Brain pericyte (primary cell): ENCODE measurements at regions not wholly inside any gene's neighbourhood (a gene's known extent, or its start where the extent isn't known, plus 50 kb on each side); places are given as distances from the start of the nearest gene placed in this dataset.
"Not testable (repeated sequence)": the region's sequence is repeated elsewhere in the genome, so short reads cannot be mapped to it uniquely, and the experiment has no call there.

Experiments used
- DNase-seq: peaks from one replicate; pipeline ENCODE4 v3.0.0-alpha.2; 2012; ENCODE audit warnings: low read depth, low spot score

DNA sequence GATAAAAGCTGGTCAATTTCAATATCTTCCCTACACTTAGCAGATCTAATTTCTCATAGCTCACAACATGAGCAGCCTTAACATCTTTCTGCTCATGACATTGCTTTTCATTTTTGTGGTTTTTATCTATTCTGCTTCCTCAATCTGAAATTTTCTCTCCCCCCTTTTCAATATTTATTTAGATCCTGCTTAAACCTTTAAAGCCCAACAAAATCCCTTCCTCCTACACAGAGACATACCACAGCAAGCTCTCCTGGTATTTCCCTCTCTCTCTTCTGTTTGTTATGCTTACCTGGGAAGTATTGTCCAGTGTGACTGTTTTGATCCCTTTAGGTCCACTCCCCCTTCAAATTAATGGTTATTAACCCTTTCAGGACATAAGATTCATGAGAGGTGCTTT is 582.5 kb downstream of the RFPL4B start:
- DNase-seq: no peak

DNA sequence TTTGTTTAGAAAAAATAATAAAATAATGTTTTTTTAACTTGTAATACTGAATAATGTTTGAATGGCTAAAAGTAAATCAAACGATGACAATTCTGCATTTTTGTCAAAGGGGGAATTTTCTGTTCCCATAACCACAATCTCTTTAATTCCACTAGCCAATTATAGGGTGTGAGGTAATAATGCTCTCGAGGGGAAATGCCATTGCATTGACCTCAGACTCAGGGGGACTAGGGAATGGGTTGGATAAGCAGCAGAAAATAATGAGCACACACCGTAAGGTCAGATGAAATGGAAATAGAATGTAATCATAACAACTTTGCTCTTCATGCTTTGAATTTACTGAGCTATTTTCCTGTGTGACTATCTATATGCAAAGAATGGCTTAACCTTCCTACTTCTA is 584.7 kb downstream of the RFPL4B start:
- DNase-seq: no peak

DNA sequence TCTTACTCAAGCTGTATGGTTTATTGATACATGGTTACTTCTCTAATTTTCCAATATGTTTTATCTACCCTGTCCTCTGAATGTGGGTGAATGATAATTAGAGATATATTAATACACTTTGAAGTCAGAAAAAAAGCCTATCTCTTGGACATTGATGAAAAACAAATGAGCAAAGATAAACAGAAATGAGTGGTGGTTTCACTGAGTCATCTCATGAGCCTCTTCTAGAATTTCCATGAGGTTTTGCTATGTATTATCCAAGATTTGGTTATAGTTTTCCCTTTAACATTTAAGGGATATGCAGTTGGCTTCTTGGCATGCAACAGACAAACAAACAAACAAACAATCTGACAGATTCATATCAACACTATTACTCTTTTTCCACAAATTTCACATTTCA is 586.8 kb downstream of the RFPL4B start:
- no peak for DNase-seq

DNA sequence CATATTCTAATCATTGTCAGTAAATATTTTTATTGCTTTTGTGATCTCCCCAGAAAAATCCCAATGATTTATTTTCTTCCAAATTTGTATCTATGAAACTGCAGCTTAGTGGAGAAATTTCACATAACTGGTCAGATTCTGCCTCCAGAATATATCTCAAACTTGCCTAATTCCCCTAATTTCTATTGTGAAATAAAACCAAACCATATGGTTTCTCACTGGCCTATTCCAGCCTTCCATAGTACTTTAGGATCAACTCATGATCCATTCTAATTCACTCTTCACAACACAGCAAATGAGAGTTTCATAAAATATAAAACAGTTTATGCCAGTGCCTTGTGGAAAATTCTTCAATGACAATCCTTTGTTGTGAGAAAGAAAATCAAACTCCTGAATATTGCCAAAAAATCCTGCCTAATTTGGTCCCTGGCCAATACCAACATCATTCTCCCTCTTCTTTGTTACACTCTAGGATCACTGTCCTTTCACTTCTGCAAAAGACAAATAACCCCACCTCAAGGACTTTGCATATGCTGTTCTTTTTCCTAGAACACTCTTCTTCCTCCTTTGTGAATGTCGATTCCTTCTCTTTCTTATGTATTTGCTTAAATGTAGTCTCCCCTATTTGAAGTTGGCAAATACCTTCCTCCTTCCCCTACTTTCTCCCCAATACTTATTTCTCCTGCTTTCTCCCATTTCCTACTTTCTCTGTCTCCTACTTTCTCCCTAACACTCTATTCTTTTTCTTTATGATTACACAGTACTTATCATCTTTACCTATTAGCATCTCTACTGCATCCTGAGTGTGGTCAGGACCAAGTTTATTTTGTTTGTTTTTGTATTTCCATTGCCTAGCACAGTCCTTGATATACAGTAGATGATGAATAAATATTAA is 587.5 kb downstream of the RFPL4B start:
- no peak for DNase-seq

DNA sequence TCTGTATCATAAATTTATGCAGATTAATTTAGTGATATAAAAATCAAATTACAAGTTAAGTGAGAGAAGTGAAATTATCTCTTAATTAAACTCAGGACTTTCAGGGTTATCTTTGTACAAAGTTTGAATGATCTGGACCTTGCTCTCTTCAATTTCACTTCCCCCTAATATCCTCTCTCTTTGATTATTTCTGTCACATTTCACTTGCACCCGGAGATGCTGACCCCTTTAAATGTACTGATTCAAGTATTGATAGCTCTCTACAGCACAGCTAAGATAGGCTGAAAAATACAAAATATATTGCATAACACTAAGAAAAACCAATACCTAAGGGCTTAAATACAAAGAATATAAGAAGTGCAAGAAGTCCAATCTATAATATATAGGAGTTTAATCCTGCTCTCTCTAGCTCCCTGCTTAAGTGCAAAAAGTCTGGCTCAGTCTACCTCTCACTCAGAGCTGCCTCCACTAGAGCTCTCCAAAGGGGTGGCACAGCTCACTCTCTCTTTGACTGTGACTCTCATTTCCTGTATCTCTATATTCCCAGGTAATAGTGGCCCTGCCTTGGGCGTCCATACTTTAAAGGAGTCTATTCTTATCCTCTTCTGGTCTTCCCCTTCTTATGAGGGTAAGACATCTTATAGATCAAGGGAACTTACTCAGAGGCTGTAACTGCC is 588.4 kb downstream of the RFPL4B start:
- DNase-seq: no peak

DNA sequence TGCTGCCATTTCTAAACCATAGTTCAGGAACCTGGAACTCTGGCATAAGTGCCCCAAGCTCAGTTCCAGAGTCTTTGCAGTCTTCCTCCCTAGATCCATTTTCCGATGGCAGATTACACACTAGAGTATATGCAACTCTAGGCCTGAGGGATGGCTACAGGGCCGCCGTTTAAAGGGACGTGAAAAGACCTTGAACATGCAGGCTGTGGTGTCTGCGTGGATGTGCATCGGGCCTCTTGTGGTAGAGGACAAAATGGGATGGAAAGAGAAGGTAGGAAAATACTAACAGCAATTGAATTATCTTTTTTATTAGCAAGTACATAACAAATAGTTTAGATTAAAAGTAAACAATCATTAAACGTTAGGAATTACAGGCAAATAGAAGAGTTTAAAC is 588.9 kb downstream of the RFPL4B start:
- no peak for DNase-seq

DNA sequence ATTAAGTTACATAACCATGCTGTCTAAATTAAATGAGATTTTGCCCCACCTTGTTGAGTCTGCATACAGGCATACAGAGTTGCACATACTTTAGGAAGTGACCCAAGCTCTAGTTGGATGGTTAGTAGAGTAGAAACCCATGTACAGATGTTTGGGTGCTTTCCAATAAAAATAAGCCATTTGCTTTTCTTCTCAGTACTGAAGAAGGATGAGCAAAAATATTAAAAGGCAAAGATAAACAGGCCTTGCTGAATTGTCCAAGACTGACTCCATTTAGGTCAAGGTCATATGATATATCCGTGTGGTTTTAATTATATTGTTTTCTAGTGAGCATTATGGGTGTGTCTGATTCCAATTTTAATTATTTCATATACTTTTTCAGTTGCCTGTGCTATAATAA is 589.4 kb downstream of the RFPL4B start:
- DNase-seq: peak; percentile 81

DNA sequence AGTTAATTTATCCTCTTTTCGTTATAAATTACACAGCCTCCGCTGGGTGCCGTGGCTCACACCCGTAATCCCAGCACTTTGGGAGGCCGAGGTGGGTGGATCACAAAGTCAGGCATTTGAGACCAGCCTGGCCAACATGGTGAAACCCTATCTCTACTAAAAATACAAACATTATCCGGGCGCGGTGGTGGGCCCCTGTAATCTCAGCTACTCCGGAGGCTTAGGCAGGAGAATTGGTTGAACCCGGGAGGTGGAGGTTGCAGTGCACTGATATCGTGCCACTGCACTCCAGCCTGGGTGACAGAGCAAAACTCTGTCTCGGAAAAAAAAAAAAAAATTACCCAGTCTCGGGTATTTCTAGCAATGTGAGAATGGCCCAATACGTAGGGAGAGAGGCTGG is 590.6 kb downstream of the RFPL4B start:
- not testable (repeated sequence) for DNase-seq

DNA sequence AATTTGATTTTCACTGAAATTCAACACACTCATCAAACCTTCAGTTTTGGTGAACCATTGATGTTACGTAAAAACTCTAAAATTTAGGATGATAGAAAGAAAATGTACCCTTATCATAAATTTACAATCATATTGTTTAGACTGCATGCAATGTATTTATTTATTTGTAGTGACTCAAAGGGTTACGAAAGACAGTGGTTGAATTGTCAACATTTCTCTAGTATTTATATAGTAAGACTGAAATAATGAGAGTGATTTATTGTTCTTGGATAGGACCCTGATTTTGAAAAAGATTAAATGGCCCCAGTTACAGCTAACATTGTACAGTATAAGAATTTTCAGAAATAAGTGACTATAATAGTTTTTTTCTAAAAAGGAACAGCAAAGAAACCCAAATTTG is 591.5 kb downstream of the RFPL4B start:
- no peak for DNase-seq

DNA sequence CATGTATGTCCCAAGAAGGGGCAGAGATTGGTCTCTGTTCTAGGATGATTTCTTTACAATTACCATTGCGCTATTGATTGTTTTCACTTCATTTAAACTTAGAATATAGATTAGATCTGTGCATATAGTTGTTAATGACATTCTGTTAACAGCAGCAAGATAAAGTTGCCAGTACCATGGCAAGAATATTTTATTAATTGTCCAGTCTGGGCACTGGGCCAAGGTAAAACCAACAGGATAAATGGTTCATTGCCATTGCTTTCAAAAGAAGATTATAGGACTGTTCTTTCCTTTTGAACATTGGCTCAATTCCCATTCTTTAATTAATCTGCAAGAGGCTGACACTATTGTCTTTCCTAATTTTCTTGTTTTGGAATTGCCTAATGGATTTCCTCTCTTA is 592.4 kb downstream of the RFPL4B start:
- no peak for DNase-seq

DNA sequence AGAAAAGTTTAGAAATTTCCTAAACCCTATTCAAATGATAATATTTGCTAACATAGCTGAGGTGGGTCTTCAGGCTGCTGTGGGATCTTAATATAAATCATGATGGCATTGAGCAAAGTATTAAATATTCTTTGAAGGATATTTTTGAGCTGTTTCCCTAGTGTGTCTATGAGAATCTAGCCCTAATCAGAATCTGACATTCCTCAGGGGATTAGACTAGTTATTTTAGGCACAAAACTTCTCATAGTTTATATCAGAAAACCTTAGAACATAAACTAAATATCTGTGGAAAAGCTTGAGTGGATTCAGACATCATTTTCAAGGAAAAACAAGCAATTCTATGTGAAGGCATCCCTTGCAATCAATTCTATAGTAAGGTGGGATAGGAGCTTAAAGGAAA is 594.5 kb downstream of the RFPL4B start:
- no peak for DNase-seq

DNA sequence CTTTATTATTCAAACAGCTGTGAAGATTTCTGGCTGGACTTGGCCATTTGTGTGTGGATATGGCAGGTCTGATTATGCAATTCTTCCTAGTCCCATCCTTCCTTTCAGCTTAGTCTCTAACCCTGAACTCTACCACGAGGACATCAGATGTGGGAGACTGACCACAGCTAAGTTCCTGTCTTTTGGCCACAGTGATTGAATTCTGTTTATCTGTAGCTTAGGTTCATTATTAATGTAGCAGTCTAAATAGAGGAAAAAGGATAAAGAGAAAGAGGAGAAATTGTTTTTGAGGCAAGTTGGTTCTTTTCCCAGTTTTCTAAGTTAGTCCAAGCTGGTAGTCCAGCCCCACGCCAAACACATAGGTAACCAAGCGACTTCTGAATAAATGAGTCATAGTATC is 598.9 kb downstream of the RFPL4B start:
- DNase-seq: no peak

DNA sequence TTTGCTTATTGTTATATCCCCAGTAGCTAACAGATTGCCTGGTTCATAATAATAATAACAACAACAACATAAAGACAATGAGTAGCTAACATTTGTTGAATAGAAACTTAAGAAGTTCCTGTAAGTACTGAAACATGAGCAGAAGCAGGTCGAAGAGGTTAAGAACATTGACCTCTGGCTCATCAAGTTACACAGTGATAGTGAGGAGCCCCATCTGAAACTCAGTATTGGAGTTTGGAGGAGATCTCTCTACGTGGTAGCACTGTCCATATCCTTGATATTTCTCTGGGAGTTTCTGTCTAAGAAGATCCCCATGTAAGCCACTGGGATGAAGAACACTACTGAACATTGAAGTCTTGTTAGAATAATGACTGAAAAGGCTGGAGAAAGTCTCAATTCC is 600.4 kb downstream of the RFPL4B start:
- DNase-seq: no peak

DNA sequence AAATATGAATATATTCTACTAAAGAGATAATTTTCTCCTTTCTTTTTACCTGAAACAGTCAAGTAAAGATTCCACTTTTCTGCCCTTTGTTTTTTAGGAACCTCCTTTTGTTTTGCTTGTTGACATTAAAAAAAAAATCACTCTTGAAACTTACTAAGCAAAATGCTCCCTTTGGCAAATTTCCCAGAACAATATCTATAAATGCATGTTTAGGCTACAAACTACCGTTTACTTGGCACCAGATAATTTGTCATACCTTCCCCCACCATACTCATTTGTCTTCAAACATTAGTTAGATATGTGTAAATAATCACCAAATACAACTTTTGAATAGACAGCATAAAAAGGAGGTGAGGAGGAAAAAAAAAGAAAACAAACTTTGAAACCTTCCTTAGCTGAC is 604.7 kb downstream of the RFPL4B start:
- no peak for DNase-seq

DNA sequence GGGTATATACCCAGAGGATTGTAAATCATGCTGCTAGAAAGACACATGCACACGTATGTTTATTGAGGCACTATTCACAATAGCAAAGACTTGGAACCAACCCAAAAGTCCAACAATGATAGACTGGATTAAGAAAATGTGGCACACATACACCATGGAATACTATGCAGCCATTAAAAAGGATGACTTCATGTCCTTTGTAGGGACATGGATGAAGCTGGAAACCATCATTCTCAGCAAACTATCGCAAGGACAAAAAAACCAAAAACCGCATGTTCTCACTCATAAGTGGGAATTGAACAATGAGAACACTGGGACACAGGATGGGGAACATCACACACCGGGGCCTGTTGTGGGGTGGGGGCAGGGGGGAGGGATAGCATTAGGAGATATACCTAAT is 608.6 kb downstream of the RFPL4B start:
- DNase-seq: not testable (repeated sequence)

DNA sequence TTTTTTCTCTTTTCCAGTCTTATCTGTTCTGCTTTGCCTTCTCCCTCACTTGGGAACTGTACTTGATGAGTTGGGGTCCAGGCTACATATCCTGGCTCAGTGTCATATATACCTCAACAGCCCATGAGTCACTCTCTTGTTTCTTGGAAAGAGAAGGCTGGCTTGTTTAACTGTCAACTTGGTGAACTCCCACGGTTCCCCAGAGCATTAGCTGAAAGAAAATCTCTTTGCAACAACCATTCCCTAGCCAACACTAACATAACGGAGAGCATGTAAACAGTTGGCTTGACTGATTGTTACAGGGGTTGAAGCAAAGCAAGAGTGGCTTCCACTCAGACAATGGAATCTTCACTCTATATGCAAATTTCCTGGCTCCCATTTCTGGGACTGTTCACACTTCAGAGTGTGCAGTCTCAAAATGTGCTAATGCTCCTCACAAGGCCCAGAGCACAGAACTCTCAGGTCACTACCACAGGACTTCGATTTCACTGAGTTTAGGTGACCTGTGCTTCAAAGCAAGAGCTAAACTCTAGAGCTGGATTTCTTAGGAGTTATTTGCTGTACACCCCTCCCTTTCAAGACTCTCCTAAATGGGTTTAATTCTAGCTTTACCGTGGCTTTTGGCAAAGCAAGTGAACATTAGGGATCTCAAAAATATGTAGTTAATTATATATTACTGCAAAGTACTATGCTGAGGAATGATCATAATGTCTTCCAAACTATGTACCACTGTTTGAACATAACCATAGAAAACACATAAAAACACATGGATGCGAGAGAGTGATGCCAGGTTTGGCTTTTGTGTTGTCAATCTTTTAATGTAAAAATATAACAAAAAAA is 609.8 kb downstream of the RFPL4B start:
- DNase-seq: peak; percentile 92

DNA sequence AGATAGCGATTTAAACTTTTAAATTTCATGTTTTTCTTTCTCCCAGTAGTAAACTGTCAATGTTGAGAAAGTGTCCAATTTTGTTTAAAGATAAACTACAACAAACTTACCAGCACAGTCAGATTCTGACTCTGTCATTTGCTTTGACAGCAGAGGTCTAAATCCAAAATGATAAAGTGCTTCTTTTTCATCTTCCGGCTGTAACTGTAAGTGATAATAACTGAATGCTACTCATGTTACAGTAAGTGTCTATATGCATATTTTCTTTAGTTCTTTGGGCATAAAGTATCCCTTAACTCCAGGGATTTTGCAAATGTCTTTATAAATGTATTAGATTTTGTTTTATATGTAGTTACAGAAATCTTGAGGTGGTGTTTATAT is 610.4 kb downstream of the RFPL4B start:
- no peak for DNase-seq

DNA sequence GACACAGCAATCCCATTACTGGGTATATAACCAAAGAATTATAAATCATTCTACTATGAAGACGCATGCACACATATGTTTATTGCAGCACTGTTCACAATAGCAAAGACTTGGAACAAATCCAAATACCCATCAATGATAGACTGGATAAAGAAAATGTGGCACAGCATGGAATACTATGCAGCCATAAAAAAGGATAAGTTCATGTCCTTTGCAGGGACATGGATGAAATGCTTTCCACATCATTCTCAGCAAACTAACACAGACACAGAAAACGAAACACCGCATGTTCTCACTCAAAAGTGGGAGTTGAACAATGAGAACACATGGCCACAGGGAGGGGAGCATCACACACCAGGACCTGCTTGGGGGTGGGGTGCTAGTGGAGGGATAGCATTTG is 613.0 kb downstream of the RFPL4B start:
- DNase-seq: not testable (repeated sequence)

DNA sequence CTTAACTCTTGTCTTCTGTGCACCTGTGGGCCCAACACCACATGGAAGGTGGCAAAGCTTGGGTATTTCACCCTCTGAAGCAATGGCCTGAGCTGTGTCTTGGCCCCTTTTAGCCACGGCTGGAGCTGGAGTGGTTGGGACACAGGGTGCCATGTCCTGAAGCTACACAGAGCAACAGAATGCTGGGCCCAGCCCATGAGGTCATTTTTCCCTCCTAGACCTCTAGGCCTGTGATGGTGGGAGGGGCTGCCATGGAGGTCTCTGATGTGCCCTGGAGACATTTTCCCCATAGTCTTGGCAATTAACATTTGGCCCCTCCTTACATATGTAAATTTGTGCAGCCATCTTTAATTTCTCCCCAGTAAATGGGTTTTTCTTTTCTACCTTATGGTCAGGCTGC is 620.8 kb downstream of the RFPL4B start:
- no peak for DNase-seq

DNA sequence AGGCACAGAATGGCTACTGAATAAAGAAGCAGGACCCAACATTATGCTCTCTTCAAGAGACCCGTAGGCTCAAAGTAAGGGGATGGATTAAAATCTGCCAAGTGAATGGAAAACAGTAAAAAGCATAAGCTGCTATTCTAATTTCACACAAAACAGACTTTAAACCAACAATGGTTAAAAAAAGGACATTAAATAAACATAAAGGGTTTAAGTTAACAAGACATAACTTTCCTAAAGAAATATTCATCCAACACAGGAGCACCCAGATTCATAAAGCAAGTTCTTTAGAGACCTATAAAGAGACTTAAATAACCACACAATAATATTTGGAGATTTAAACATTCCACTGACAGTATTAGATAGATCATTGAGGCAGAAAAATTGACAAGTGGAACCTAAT is 624.5 kb downstream of the RFPL4B start:
- DNase-seq: no peak

DNA sequence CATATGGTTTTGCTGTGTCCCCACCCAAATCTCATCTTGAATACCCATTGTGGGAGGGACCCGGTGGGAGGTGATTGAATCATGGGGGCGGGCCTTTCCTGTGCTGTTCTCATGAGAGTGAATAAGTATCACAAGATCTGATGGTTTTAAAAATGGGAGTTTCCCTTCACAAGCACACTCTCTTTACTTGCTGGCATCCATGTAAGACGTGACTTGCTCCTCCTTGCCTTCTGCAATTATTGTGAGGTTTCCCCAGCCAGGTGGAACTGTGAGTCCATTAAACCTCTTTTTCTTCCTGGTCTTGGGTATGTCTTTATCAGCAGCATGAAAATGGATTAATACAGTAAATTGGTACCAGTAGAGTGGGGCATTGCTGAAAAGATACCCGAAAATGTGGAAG is 627.8 kb downstream of the RFPL4B start:
- not testable (repeated sequence) for DNase-seq

DNA sequence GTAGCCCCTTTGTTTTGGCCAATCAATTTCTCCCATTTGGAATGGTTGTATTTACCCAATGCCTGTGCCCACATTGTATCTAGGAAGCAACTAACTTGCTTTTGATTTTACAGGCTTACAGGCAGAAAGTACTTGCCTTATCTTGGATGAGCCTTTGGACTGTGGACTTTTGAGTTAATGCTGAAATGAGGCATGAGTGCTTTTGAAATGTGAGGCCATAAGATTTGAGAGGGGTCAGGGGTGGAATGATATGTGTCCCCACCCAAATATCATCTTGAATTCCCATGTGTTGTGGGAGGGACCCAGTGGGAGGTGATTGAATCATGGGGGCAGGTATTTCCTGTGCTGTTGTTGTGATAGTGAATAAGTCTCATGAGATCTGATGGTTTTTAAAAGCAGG is 629.4 kb downstream of the RFPL4B start:
- not testable (repeated sequence) for DNase-seq
